Loucy (cell line): ENCODE measurements at regions not wholly inside any gene's neighbourhood (a gene's known extent, or its start where the extent isn't known, plus 50 kb on each side); places are given as distances from the start of the nearest gene placed in this dataset.

ENCODE experiments used
- H2AFZ ChIP-seq: fragments of 200-600 bp; sonication (generic); 2 replicates; pipeline ENCODE4 v1.6.0; 2016; ENCODE audit warnings: antibody characterized with exemption, mild to moderate bottlenecking, low read length, moderate library complexity
- H3F3A ChIP-seq: fragments of 200-600 bp; 2 replicates; pipeline ENCODE4 v1.6.0; 2016; ENCODE audit warnings: antibody characterized with exemption, low read depth, mild to moderate bottlenecking
- H3K27me3 ChIP-seq: fragments of 200-600 bp; sonication (generic); 2 replicates; pipeline ENCODE4 v1.6.1; 2014; ENCODE audit warnings: low read length, mild to moderate bottlenecking; ENCODE audit not compliant: insufficient read depth, poor library complexity, severe bottlenecking
- H3K36me3 ChIP-seq: fragments of 200-600 bp; sonication (generic); 2 replicates; pipeline ENCODE4 v1.6.1; 2016; ENCODE audit warnings: low read length; ENCODE audit not compliant: insufficient read depth
- H3K4me1 ChIP-seq: fragments of 200-600 bp; sonication (generic); 2 replicates; pipeline ENCODE4 v1.5.1; 2014; ENCODE audit warnings: low read length, mild to moderate bottlenecking; ENCODE audit not compliant: insufficient read depth, poor library complexity, severe bottlenecking
- H3K4me2 ChIP-seq: fragments of 200-600 bp; sonication (generic); 2 replicates; pipeline ENCODE4 v1.6.0; 2014; ENCODE audit warnings: antibody characterized with exemption, low read length, low read depth, mild to moderate bottlenecking; ENCODE audit not compliant: poor library complexity, severe bottlenecking
- H3K4me3 ChIP-seq: fragments of 200-600 bp; sonication (generic); 2 replicates; pipeline ENCODE4 v1.5.1; 2014; ENCODE audit warnings: low read length, mild to moderate bottlenecking, mixed read lengths; ENCODE audit not compliant: poor library complexity, severe bottlenecking
- H3K79me2 ChIP-seq: fragments of 200-600 bp; sonication (generic); 2 replicates; pipeline ENCODE4 v1.6.1; 2014; ENCODE audit warnings: low read length; ENCODE audit not compliant: insufficient read depth
- H3K9ac ChIP-seq: fragments of 200-600 bp; sonication (generic); 2 replicates; pipeline ENCODE4 v1.6.0; 2014; ENCODE audit warnings: mild to moderate bottlenecking, low read depth, low read length, moderate library complexity; ENCODE audit not compliant: poor library complexity, severe bottlenecking
- H3K9me2 ChIP-seq: fragments of 200-600 bp; sonication (generic); replicated peaks from 2 replicates; pipeline ENCODE4 v1.6.1; 2016; ENCODE audit warnings: low read depth, low read length, mixed read lengths
- H3K9me3 ChIP-seq: fragments of 200-600 bp; sonication (generic); 2 replicates; pipeline ENCODE4 v1.6.1; 2014; ENCODE audit warnings: mild to moderate bottlenecking, antibody characterized with exemption, low read length, low read depth; ENCODE audit not compliant: insufficient read depth
- H4K20me1 ChIP-seq: fragments of 200-600 bp; sonication (generic); 2 replicates; pipeline ENCODE4 v1.6.0; 2014; ENCODE audit warnings: antibody characterized with exemption, low read length, mild to moderate bottlenecking; ENCODE audit not compliant: insufficient read depth, poor library complexity, severe bottlenecking
- CTCF ChIP-seq: fragments of 200-600 bp; sonication (generic); conservative IDR thresholded peaks from 2 replicates; pipeline ENCODE4 v1.5.1; 2014; ENCODE audit warnings: mild to moderate bottlenecking, antibody characterized with exemption, low read length
- EZH2phosphoT487 ChIP-seq: fragments of 200-600 bp; IDR thresholded peaks from 2 replicates; pipeline ENCODE4 v1.6.1; 2018; ENCODE audit warnings: antibody characterized with exemption, mild to moderate bottlenecking, moderate library complexity, borderline replicate concordance

DNA sequence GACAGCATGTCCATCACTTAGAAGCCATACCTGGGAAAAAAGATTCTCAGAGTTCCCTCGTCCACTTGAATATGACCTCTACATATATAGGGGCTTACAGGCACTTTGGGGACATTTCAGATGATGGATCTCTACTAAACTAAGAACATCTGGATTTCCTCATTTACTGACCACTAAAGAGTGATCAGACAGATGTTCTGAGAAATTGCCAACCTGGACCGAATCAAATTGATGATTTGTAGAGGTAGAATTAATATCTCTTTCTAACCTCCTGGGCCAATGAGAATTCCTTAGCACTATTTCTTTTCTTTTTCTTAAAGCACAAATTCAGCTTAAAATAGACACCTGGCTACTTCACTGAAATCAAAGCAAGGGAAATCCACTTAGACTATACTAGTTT, 422.7 kb downstream of the MTRR start:
- Histone ChIP-seq H2AFZ (no peak overlapping the region), H4K20me1 (no peaks in the 10 kb centered on the region), H3K9me2 (no peaks in the 10 kb centered on the region), H3K4me2 (no peak overlapping the region), H3K4me3 (no peak overlapping the region), H3F3A (no peaks in the 10 kb centered on the region), H3K9ac (no peak overlapping the region), H3K9me3 (no peaks in the 10 kb centered on the region), H3K36me3 (no peaks in the 10 kb centered on the region), H3K27me3 (no peaks in the 10 kb centered on the region), H3K4me1 (no peaks in the 10 kb centered on the region), H3K79me2 (no peaks in the 10 kb centered on the region)
- TF ChIP-seq EZH2phosphoT487 (no peak), CTCF (no peak)

DNA sequence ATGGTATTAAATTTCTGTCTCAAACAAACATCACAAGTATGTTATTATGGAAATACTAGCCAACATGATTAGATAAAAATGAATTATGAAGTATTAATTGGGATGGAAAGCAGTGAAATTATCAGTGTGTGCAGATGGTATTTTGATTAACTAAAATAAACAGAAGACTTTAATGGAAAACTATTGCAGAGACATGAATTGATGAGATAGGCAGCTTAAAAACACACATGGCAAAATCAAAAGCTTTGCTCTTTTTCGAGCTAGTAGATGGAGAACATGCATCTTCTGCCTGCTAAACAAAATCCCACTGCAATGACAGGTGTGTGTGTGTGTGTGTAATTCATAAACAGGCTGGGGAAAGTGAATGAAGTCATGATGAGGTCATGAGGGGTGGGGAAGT, 426.2 kb downstream of the MTRR start:
- TF ChIP-seq EZH2phosphoT487 (no peak), CTCF (no peak)
- no peaks in the 10 kb centered on the region for H3K36me3 ChIP-seq
- H3F3A ChIP-seq = no peaks in the 10 kb centered on the region
- H3K79me2 ChIP-seq = no peaks in the 10 kb centered on the region
- H3K9me2 ChIP-seq = no peaks in the 10 kb centered on the region
- H4K20me1 ChIP-seq = no peaks in the 10 kb centered on the region
- H2AFZ ChIP-seq = no peak overlapping the region
- H3K9ac ChIP-seq = no peak overlapping the region
- no peaks in the 10 kb centered on the region for H3K27me3 ChIP-seq
- H3K4me2 ChIP-seq = no peak overlapping the region
- no peaks in the 10 kb centered on the region for H3K9me3 ChIP-seq
- no peak overlapping the region for H3K4me3 ChIP-seq
- H3K4me1 ChIP-seq = no peaks in the 10 kb centered on the region

- H3K4me3 ChIP-seq = no peak overlapping the region
- no peak for TF ChIP-seq EZH2phosphoT487
- no peak for TF ChIP-seq CTCF
- no peaks in the 10 kb centered on the region for H3K36me3 ChIP-seq
- no peaks in the 10 kb centered on the region for H3K79me2 ChIP-seq
- no peaks in the 10 kb centered on the region for H4K20me1 ChIP-seq
- no peaks in the 10 kb centered on the region for H3K27me3 ChIP-seq
- H3F3A ChIP-seq = no peaks in the 10 kb centered on the region
- H3K4me1 ChIP-seq = no peaks in the 10 kb centered on the region
- no peaks in the 10 kb centered on the region for H3K9me3 ChIP-seq
- H2AFZ ChIP-seq = no peak overlapping the region
- H3K9ac ChIP-seq = no peak overlapping the region
- H3K4me2 ChIP-seq = no peak overlapping the region
- H3K9me2 ChIP-seq = no peaks in the 10 kb centered on the region
Observed at GRCh38 chr5:8299716-8300115, 430.8 kb downstream of the MTRR start.
